Mesodermal cell (in vitro differentiated cells): ENCODE measurements at regions not wholly inside any gene's neighbourhood (a gene's known extent, or its start where the extent isn't known, plus 50 kb on each side); places are given as distances from the start of the nearest gene placed in this dataset.

ENCODE experiments used
- H3K27ac ChIP-seq: 2 replicates; pipeline ENCODE4 v1.7.0; 2013; ENCODE audit warnings: mild to moderate bottlenecking, low read depth, low read length, moderate library complexity; ENCODE audit not compliant: severe bottlenecking
- H3K36me3 ChIP-seq: 2 replicates; pipeline ENCODE4 v1.7.1; 2013; ENCODE audit warnings: mild to moderate bottlenecking, low read length, moderate library complexity; ENCODE audit not compliant: control insufficient read depth, insufficient read depth
- H3K4me1 ChIP-seq: one replicate; pipeline ENCODE4 v1.7.1; 2013; ENCODE audit warnings: mild to moderate bottlenecking, low read length; ENCODE audit not compliant: insufficient read depth, control insufficient read depth, poor library complexity, severe bottlenecking
- H3K4me3 ChIP-seq: 2 replicates; pipeline ENCODE4 v1.7.0; 2013; ENCODE audit warnings: low read length, control low read depth, mild to moderate bottlenecking; ENCODE audit not compliant: insufficient read depth, poor library complexity, severe bottlenecking; ENCODE audit errors: extremely low read depth
- H3K9me3 ChIP-seq: 2 replicates; pipeline ENCODE4 v1.7.1; 2013; ENCODE audit warnings: mild to moderate bottlenecking, low read length, moderate library complexity; ENCODE audit not compliant: control insufficient read depth
- WGBS, 2 experiments: methylation state at CpG; one replicate each; pipeline ENCODE4 v1.1.5; 2013; ENCODE audit warnings: missing lambda C conversion rate in 2 of 2; ENCODE audit not compliant: insufficient coverage in 2 of 2; 5-methylcytosine and 5-hydroxymethylcytosine counted together

DNA sequence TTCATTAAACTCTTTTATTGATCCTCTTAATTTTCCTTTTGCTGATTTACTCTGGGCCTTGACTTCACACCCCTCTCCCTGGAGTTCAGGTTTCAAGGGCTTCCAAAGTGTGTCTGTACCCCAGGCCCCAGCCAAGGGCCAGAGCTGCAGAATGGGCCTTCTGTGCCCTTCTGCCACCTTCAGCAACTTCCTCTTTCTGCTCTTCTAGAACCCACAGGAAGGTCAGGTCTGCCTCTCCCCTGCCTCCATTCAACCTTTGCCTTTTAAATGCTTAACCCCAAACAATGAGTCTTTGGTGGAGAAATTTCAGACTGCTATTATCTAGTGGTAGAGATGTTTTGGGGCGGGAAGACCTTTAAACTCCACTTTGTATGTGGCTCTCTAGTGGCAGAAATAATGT, 63.1 kb downstream of the TSN start:
- Histone ChIP-seq H3K9me3 (peaks cover 4% of the 10 kb centered on the region), H3K36me3 (no peaks in the 10 kb centered on the region), H3K4me3 (no peak overlapping the region), H3K27ac (no peak overlapping the region), H3K4me1 (no peaks in the 10 kb centered on the region)
- 100% methylated on average over 1 of the region's 1 CpG; no CpG with 5 or more reads in 1 of the 2 experiments for WGBS, 2 experiments

DNA sequence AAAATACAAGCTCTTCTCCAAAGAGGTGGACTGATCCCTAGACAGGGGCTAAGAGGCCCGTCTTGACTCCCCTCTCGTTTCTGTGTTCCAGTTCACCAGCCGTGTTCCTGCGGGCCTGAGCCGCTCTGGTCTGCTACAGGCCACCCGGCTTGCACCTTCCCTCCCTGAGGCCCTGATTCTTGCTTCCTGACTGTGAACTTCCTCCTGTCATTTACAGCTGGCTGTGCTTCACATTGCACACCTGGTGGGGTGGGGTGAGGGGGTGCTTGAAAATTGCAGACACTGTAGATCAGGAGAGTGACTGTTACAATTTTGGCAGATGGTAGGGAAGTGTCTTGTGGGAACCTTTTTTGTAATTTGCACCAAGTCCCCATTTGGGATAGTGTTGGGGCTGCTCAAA, 64.4 kb downstream of the TSN start:
- no peaks in the 10 kb centered on the region for H3K36me3 ChIP-seq
- H3K4me3 ChIP-seq: no peak overlapping the region
- 86 to 95% methylated on average over 2 to 5 of the region's 6 CpGs for WGBS, 2 experiments
- H3K27ac ChIP-seq: no peak overlapping the region
- H3K9me3 ChIP-seq: peaks cover 4% of the 10 kb centered on the region
- no peaks in the 10 kb centered on the region for H3K4me1 ChIP-seq

DNA sequence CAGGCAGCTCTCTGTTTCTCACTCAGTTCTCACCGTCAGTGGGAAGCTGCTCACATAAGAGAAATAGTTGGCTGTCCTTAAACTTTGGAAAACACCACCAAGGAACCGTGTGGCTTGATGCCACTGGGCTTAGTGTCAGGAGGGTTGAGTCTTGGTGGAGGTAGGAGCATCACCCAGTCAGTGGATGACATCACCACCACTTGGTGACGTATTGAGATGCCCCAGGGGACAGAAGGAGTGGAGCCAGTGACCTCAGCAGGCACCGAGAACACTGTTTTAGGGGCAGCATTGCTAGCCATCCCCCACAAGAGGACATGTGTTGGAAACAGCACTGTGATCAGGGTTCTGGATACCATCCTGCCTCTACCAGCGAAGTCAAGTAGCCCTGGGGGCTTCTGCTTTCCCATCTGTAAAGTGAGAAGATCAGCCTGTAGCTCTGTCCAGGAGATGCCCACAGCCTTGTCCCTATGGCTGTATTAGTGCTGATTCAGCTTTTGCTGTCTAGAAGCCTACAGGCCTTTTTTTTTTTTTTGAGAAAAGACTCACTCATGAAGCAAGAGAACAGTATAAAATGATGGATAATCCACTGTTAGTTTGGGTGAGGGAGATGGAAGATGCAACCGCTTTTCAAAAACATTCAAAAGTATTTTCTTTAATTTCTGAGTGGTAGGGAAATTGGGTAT, 66.2 kb downstream of the TSN start:
- no peak overlapping the region for H3K27ac ChIP-seq
- H3K4me1 ChIP-seq: no peaks in the 10 kb centered on the region
- no peaks in the 10 kb centered on the region for H3K36me3 ChIP-seq
- peaks cover 4% of the 10 kb centered on the region for H3K9me3 ChIP-seq
- 93 to 95% methylated on average over 4 to 5 of the region's 6 CpGs for WGBS, 2 experiments
- H3K4me3 ChIP-seq: no peak overlapping the region

DNA sequence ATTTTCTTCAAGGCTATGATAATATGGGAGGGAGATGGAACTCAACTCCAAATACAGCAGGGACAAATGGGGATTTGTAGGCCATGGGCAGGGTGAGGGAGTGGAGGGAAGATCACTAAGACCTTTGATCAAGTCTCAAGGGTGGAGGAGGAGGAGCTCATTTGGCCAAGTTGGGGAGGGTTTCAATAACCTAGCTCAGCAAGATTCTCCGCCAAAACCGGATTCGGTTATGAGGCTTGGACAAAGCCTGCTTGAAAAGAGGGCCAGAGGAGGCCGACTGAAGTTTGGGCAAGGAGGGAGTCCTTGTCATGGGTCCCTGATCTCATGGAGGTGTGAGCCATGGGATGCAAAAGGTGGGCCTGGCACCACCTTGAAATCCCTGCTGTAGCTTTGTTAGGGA, 68.8 kb downstream of the TSN start:
- Histone ChIP-seq H3K4me1 (no peaks in the 10 kb centered on the region), H3K27ac (no peak overlapping the region), H3K36me3 (no peaks in the 10 kb centered on the region), H3K9me3 (peaks cover 4% of the 10 kb centered on the region), H3K4me3 (no peak overlapping the region)
- 93 to 98% methylated on average over 4 of the region's 4 CpGs for WGBS, 2 experiments

DNA sequence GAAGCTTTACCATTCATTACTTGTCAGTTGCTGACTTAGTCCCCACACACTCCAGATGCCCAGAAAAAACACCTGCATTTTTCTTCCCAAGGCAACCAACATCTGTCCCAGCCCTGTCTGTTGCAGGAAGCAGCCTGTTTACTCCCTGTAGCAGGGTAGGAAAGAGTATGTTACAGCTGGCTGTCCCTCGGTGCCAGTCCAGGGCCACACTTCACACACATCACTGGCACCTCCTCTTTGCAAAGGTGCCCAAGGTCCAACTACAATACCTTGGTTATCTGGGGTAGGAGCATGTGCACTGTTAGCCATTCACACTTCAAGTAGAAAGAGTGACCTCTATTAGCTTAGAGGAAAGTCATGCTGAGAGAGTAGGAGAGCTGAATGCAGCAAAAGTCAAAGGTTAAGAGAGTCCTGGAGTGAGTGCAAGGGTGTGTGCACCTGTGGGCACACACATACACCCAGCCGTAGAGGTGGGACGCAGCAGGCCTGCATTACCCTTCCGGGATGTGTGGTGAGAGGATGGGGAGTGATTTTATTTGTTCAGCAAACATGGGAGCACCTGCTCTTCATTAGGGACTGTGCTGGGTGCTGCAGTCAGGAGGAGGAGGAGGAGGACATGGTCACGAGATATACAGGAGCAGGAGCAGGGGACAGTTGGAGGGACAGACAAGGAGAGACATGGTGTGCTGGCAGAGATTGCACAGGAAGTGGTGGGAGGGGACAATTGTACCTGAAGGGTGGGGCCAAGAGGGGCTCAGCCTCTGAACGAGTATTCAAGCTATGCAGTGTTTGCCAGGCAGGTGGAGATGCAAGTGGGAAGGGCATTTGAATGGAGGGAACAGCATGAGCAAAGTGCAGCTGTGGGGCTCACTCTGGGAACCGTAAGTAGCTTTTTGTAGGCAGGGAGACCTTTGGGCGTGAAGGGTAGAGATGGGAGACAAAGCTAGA, 69.8 kb downstream of the TSN start:
- H3K27ac ChIP-seq: no peak overlapping the region
- H3K36me3 ChIP-seq: no peaks in the 10 kb centered on the region
- peaks cover 4% of the 10 kb centered on the region for H3K9me3 ChIP-seq
- no peak overlapping the region for H3K4me3 ChIP-seq
- 81 to 87% methylated on average over 7 to 8 of the region's 8 CpGs for WGBS, 2 experiments
- H3K4me1 ChIP-seq: no peaks in the 10 kb centered on the region

DNA sequence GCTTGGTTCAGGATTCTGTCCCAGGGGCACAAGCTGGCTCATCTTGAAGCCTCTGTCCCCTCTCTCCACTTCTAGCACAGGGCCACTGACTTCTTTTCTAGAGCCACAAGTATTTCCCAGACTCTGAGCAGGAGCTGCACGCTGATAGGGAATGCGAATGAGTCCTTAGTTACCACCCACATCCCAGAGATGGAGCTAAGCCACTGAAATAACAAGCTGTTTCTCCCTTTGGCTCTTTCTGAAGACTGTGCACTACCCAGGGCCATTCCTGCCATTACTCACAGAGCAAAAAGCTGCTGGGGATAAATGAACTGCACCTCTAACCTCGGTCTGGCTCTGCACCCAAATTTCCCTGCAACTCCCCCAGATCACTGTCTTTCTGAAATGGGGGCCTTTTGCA, 70.6 kb downstream of the TSN start:
- H3K27ac ChIP-seq: no peak overlapping the region
- WGBS, 2 experiments: 82 to 88% methylated on average over 2 to 3 of the region's 3 CpGs
- H3K4me1 ChIP-seq: no peaks in the 10 kb centered on the region
- no peaks in the 10 kb centered on the region for H3K36me3 ChIP-seq
- H3K4me3 ChIP-seq: no peak overlapping the region
- peaks cover 4% of the 10 kb centered on the region for H3K9me3 ChIP-seq

DNA sequence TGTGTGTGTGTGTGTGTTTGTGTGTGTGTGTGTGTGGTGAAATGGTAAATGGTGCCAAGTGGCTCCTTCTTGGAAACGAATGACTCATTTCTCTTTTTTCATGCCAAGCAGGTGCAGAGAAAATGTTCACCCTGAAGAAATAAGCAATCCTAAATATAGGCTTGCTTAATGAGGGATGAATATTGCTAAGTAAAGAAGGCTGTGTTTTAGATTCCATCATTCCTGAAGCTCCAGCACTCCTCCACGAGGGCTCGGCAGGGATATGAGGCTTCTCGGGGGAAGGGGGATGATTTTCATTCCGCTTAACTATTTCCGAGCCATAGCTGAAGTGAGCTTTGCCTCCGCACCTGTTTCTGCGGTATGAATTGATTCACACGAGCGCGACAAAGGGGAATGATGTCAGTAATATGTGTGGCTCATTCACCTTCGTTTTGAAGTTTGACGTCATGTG, 72.9 kb downstream of the TSN start:
- Histone ChIP-seq H3K27ac (no peak overlapping the region), H3K4me1 (no peaks in the 10 kb centered on the region), H3K9me3 (no peaks in the 10 kb centered on the region), H3K4me3 (no peak overlapping the region), H3K36me3 (no peaks in the 10 kb centered on the region)
- WGBS, 2 experiments: 71 to 76% methylated on average over 10 to 12 of the region's 13 CpGs

DNA sequence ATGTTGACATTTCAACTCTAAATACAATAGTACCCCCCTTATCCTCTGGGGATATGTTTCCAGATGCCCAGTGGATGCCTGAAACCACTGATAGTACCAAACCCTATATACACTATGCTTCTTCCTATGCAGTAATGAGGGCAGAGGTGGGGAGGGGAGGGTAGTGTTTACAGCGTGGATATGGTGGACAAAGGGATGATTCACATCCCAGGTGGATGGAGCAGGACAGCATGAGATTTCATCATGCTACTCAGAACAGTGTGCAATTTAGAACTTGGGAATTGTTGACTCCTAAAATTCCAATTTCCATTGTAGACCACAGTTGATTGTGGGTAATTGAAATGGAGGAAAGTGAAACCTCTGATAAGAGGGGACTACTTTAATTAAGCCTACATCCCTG, 75.4 kb downstream of the TSN start:
- no peaks in the 10 kb centered on the region for H3K36me3 ChIP-seq
- 100% methylated on average over 1 of the region's 1 CpG; no CpG with 5 or more reads in 1 of the 2 experiments for WGBS, 2 experiments

DNA sequence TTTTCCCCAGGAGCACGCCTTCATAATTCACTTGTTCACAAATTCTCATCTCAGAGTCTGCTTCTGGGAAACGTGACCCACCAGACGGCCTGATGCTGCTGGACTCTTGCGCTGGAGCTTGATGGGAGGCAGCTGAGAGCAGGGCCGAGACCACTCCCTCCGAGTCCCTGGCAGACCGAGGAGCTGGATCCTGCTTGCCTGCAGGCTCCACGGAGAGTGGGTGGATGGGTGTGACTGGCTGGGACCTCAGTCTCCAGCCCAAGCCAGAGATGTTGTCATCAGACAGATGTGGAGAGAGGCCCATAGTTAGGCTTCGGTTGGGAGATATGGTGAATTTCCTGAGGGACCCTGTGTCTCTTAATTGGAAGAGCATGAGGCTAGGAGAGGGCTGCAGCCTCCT, 76.4 kb downstream of the TSN start:
- WGBS, 2 experiments: 94 to 96% methylated on average over 4 to 8 of the region's 9 CpGs
- no peak overlapping the region for H3K27ac ChIP-seq
- no peaks in the 10 kb centered on the region for H3K4me1 ChIP-seq
- H3K4me3 ChIP-seq: no peak overlapping the region
- H3K36me3 ChIP-seq: no peaks in the 10 kb centered on the region
- no peaks in the 10 kb centered on the region for H3K9me3 ChIP-seq

More for the DNA sequence above, 75.4 kb downstream of the TSN start:
- H3K4me3 ChIP-seq: no peak overlapping the region
- no peaks in the 10 kb centered on the region for H3K4me1 ChIP-seq
- H3K27ac ChIP-seq: no peak overlapping the region
- no peaks in the 10 kb centered on the region for H3K9me3 ChIP-seq

DNA sequence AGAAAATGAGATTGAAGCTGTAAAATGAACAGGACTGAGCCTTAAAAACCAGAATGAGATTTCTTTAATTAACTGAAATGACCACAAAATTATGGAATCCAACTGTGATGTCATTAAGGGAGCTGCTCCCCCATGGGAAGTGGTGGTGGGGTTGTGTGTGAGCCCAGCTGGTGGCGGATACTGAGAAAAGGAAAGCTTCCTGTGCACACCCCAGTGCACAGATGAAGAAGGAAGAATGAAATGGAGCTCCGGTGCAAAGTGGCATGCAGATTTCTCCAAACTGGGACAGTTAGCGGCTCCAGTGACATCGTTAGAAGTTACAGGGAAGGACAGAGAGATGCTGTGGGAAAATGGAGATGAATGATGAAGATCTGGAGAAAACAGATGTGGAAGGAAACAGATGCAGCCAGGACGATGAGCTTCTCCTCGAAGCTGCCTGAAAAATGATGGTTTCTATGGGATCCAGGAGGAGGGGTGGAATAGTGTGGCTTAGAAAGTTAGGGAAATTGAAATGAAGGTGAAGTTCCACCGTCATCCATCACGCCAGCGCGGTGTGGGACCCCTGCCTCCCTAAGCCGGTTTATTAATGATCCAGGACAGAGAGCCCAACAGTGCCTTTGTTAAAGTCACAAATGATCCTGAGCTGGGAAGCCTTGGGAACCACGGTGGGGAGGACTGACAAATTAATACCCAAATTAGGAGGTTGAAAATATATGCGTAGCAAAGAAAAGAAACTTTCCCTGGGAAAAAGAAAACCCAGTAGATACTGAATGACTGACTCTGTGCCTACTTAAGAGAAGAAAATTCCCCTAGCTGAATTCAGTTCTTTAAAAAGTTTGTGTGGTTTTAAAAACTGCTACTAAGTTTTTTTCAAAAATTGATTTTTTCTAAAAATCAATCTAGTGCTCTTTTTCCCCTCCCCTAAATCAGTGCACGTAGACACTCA, 77.2 kb downstream of the TSN start:
- H3K9me3 ChIP-seq: no peaks in the 10 kb centered on the region
- H3K27ac ChIP-seq: no peak overlapping the region
- H3K4me3 ChIP-seq: no peak overlapping the region
- WGBS, 2 experiments: 92 to 94% methylated on average over 8 to 12 of the region's 14 CpGs
- no peaks in the 10 kb centered on the region for H3K4me1 ChIP-seq
- no peaks in the 10 kb centered on the region for H3K36me3 ChIP-seq
